ENCODE measurements at regions not wholly inside any gene's neighbourhood (a gene's known extent, or its start where the extent isn't known, plus 50 kb on each side); places are given as distances from the start of the nearest gene placed in this dataset.

- no peak for TF ChIP-seq CTCF (conservative IDR thresholded peaks at IDR 0.05 in 1 of 2, IDR thresholded peaks at IDR 0.05 in 1 of 2; ENCODE audit: low read depth in 1 of 2, low read length in 2 of 2)
- no peak for TF ChIP-seq EZH2 (IDR thresholded peaks at IDR 0.05; ENCODE audit: low read length, missing control alignments)
- Histone ChIP-seq H4K20me1 (ENCODE audit: control insufficient read depth, extremely low read depth, insufficient read depth, low read length) (no peaks in the 10 kb centered on the region), H3K36me3 (ENCODE audit: control insufficient read depth, insufficient read depth, low read length) (no peaks in the 10 kb centered on the region), H3K4me2 (ENCODE audit: extremely low read depth, insufficient read depth, low read length) (no peak overlapping the region), H3K27ac (ENCODE audit: insufficient read depth, low read length) (no peak overlapping the region), H3K79me2 (ENCODE audit: control insufficient read depth, insufficient read depth, low read length) (no peaks in the 10 kb centered on the region), H3K9ac (ENCODE audit: insufficient read depth, low read length) (no peak overlapping the region), H2AFZ (ENCODE audit: low read length) (no peak overlapping the region), H3K4me1 (ENCODE audit: control insufficient read depth, extremely low read depth, insufficient read depth, low read length) (no peaks in the 10 kb centered on the region), H3K4me3 (replicated peaks in 1 of 4; ENCODE audit: control extremely low read depth in 1 of 4, insufficient read depth in 1 of 4, low read depth in 3 of 4, low read length in 4 of 4) (no peak overlapping the region), H3K9me3 (ENCODE audit: control insufficient read depth, insufficient read depth, low read depth, low read length) (no peaks in the 10 kb centered on the region), H3K27me3 (ENCODE audit: control insufficient read depth, insufficient read depth, low read length) (no peaks in the 10 kb centered on the region)
- DNase-seq (ENCODE audit: low read depth in 2 of 2): no peak
Observed at GRCh38 chr5:124231230-124231629, 515.2 kb downstream of the ZNF608 start.

- Histone ChIP-seq H3K4me2 (ENCODE audit: extremely low read depth, insufficient read depth, low read length) (no peak overlapping the region), H3K9me3 (ENCODE audit: control insufficient read depth, insufficient read depth, low read depth, low read length) (no peaks in the 10 kb centered on the region), H4K20me1 (ENCODE audit: control insufficient read depth, extremely low read depth, insufficient read depth, low read length) (no peaks in the 10 kb centered on the region), H3K79me2 (ENCODE audit: control insufficient read depth, insufficient read depth, low read length) (no peaks in the 10 kb centered on the region), H3K9ac (ENCODE audit: insufficient read depth, low read length) (no peak overlapping the region), H3K27ac (ENCODE audit: insufficient read depth, low read length) (no peak overlapping the region), H3K4me3 (replicated peaks in 1 of 4; ENCODE audit: control extremely low read depth in 1 of 4, insufficient read depth in 1 of 4, low read depth in 3 of 4, low read length in 4 of 4) (no peak overlapping the region), H3K36me3 (ENCODE audit: control insufficient read depth, insufficient read depth, low read length) (no peaks in the 10 kb centered on the region), H2AFZ (ENCODE audit: low read length) (no peak overlapping the region), H3K27me3 (ENCODE audit: control insufficient read depth, insufficient read depth, low read length) (no peaks in the 10 kb centered on the region), H3K4me1 (ENCODE audit: control insufficient read depth, extremely low read depth, insufficient read depth, low read length) (no peaks in the 10 kb centered on the region)
- no peak for DNase-seq (ENCODE audit: low read depth in 2 of 2)
- TF ChIP-seq EZH2 (IDR thresholded peaks at IDR 0.05; ENCODE audit: low read length, missing control alignments) (no peak), CTCF (conservative IDR thresholded peaks at IDR 0.05 in 1 of 2, IDR thresholded peaks at IDR 0.05 in 1 of 2; ENCODE audit: low read depth in 1 of 2, low read length in 2 of 2) (no peak)
Observed at GRCh38 chr5:124230456-124230855, 516.0 kb downstream of the ZNF608 start.

GRCh38 chr5:124229352-124229751 is 517.1 kb downstream of the ZNF608 start:
- H4K20me1 ChIP-seq (ENCODE audit: control insufficient read depth, extremely low read depth, insufficient read depth, low read length): no peaks in the 10 kb centered on the region
- no peak for DNase-seq (ENCODE audit: low read depth in 2 of 2)
- TF ChIP-seq CTCF (conservative IDR thresholded peaks at IDR 0.05 in 1 of 2, IDR thresholded peaks at IDR 0.05 in 1 of 2; ENCODE audit: low read depth in 1 of 2, low read length in 2 of 2) (no peak), EZH2 (IDR thresholded peaks at IDR 0.05; ENCODE audit: low read length, missing control alignments) (no peak)

More at GRCh38 chr5:124229352-124229751, 517.1 kb downstream of the ZNF608 start:
- Histone ChIP-seq H3K9ac (ENCODE audit: insufficient read depth, low read length) (no peak overlapping the region), H3K9me3 (ENCODE audit: control insufficient read depth, insufficient read depth, low read depth, low read length) (no peaks in the 10 kb centered on the region), H2AFZ (ENCODE audit: low read length) (no peak overlapping the region), H3K79me2 (ENCODE audit: control insufficient read depth, insufficient read depth, low read length) (no peaks in the 10 kb centered on the region), H3K36me3 (ENCODE audit: control insufficient read depth, insufficient read depth, low read length) (no peaks in the 10 kb centered on the region), H3K27ac (ENCODE audit: insufficient read depth, low read length) (no peak overlapping the region), H3K4me1 (ENCODE audit: control insufficient read depth, extremely low read depth, insufficient read depth, low read length) (no peaks in the 10 kb centered on the region), H3K27me3 (ENCODE audit: control insufficient read depth, insufficient read depth, low read length) (no peaks in the 10 kb centered on the region), H3K4me3 (replicated peaks in 1 of 4; ENCODE audit: control extremely low read depth in 1 of 4, insufficient read depth in 1 of 4, low read depth in 3 of 4, low read length in 4 of 4) (no peak overlapping the region), H3K4me2 (ENCODE audit: extremely low read depth, insufficient read depth, low read length) (no peak overlapping the region)

All from fibroblast of lung (primary cell).